ENCODE measurements at regions not wholly inside any gene's neighbourhood (a gene's known extent, or its start where the extent isn't known, plus 50 kb on each side); places are given as distances from the start of the nearest gene placed in this dataset.

GRCh38 chr2:22499082-22499839, 885.7 kb upstream of the KLHL29 start:
- Histone ChIP-seq H3K27ac (peak overlapping the region in 7 of 12 donors; percentile 2 to 60 (median 37)), H3K4me1 (peaks cover 0 to 18% (median 0%) of the 10 kb centered on the region in 12 donors), H3K36me3 (no peaks in the 10 kb centered on the region), H3K27me3 (no peaks in the 10 kb centered on the region), H3K4me3 (no peak overlapping the region), H3K9me3 (no peaks in the 10 kb centered on the region)
- WGBS, 4 donors, result 42 to 57% (median 49%) methylated on average over 4 of the region's 4 CpGs
- intact Hi-C loops (cut with DNase I), result no loop called here
- DNase-seq (peak in 4 of 5 donors; percentile 36 to 43 (median 38)), ATAC-seq (peak; percentile 85 to 94 (median 87))
- TF ChIP-seq POLR2A (IDR thresholded peaks at IDR 0.05) (no peak), CTCF (IDR thresholded peaks at IDR 0.05) (no peak)

- 57 to 77% (median 67%) methylated on average over 1 of the region's 1 CpG for WGBS, 4 donors
- H3K27me3 ChIP-seq, result no peaks in the 10 kb centered on the region
- TF ChIP-seq CTCF (IDR thresholded peaks at IDR 0.05) (no peak), POLR2A (IDR thresholded peaks at IDR 0.05) (no peak)
- intact Hi-C loops (cut with DNase I), result no loop called here
- H3K4me3 ChIP-seq, result no peak overlapping the region
- DNase-seq (no peak), ATAC-seq (no peak)
- H3K36me3 ChIP-seq, result no peaks in the 10 kb centered on the region
- H3K4me1 ChIP-seq, result peaks cover 0 to 18% (median 0%) of the 10 kb centered on the region in 12 donors
- H3K27ac ChIP-seq, result peak overlapping the region in 8 of 12 donors; percentile 8 to 62 (median 44)
- H3K9me3 ChIP-seq, result no peaks in the 10 kb centered on the region
Observed at GRCh38 chr2:22500555-22500935, 884.4 kb upstream of the KLHL29 start.

GRCh38 chr2:22501851-22502250, 883.1 kb upstream of the KLHL29 start:
- DNase-seq (no peak), ATAC-seq (no peak)
- no peak overlapping the region for H3K4me3 ChIP-seq
- TF ChIP-seq POLR2A (IDR thresholded peaks at IDR 0.05) (no peak), CTCF (IDR thresholded peaks at IDR 0.05) (no peak)
- 68 to 78% (median 72%) methylated on average over 2 of the region's 2 CpGs for WGBS, 4 donors
- H3K9me3 ChIP-seq, result no peaks in the 10 kb centered on the region
- H3K27me3 ChIP-seq, result no peaks in the 10 kb centered on the region
- H3K27ac ChIP-seq, result no peak overlapping the region
- peaks cover 0 to 18% (median 0%) of the 10 kb centered on the region in 12 donors for H3K4me1 ChIP-seq
- intact Hi-C loops (cut with DNase I), result loop anchor here in 1 of 10 donors (1.0 kb wide), 1 partner anchor 11 kb away; no protein-coding TSS in a partner anchor
- no peaks in the 10 kb centered on the region for H3K36me3 ChIP-seq

GRCh38 chr2:22513563-22513962, 871.4 kb upstream of the KLHL29 start:
- H3K9me3 ChIP-seq, result peaks cover 0 to 4% (median 0%) of the 10 kb centered on the region in 12 donors
- ATAC-seq (no peak), DNase-seq (no peak)
- no peak overlapping the region for H3K4me3 ChIP-seq
- no peaks in the 10 kb centered on the region for H3K4me1 ChIP-seq
- WGBS, 4 donors, result 79 to 88% (median 83%) methylated on average over 4 of the region's 4 CpGs
- intact Hi-C loops (cut with DNase I), result loop anchor here in 1 of 10 donors (1.0 kb wide), 1 partner anchor 12 kb away; no protein-coding TSS in a partner anchor
- no peaks in the 10 kb centered on the region for H3K36me3 ChIP-seq
- H3K27ac ChIP-seq, result no peak overlapping the region
- no peak for TF ChIP-seq POLR2A (IDR thresholded peaks at IDR 0.05)
- TF ChIP-seq CTCF (IDR thresholded peaks at IDR 0.05), result no peak
- H3K27me3 ChIP-seq, result no peaks in the 10 kb centered on the region

All from heart left ventricle (tissue), 16 donors.